SU-DHL-6 (cell line): ENCODE measurements at regions not wholly inside any gene's neighbourhood (a gene's known extent, or its start where the extent isn't known, plus 50 kb on each side); places are given as distances from the start of the nearest gene placed in this dataset.

ENCODE experiments used
- H2AFZ ChIP-seq: fragments of 200-600 bp; sonication (generic); 2 replicates; pipeline ENCODE4 v1.6.1; 2014; ENCODE audit warnings: low read depth, mild to moderate bottlenecking, moderate library complexity, mixed read lengths, antibody characterized with exemption, low read length; ENCODE audit not compliant: severe bottlenecking
- H3F3A ChIP-seq: fragments of 200-600 bp; shearing (Covaris generic); 2 replicates; pipeline ENCODE4 v1.6.0; 2016; ENCODE audit warnings: antibody characterized with exemption, mild to moderate bottlenecking; ENCODE audit not compliant: insufficient read depth
- H3K27ac ChIP-seq: fragments of 200-600 bp; sonication (generic); 2 replicates; pipeline ENCODE4 v1.5.1; 2016; ENCODE audit warnings: low read depth, mild to moderate bottlenecking, low read length, moderate library complexity, mixed read lengths
- H3K27me3 ChIP-seq: fragments of 200-600 bp; sonication (generic), shearing (Covaris generic); 2 replicates; pipeline ENCODE4 v1.6.0; 2014; ENCODE audit warnings: mild to moderate bottlenecking, low read length
- H3K36me3 ChIP-seq: fragments of 200-600 bp; sonication (generic); 2 replicates; pipeline ENCODE4 v1.6.1; 2014; ENCODE audit warnings: mild to moderate bottlenecking, low read length, mixed read lengths
- H3K4me2 ChIP-seq: fragments of 300-600, 200-600 bp; shearing (Covaris generic), sonication (generic); 2 replicates; pipeline ENCODE4 v1.6.0; 2014; ENCODE audit warnings: low read length, low read depth, mild to moderate bottlenecking; ENCODE audit not compliant: poor library complexity, severe bottlenecking
- H3K4me3 ChIP-seq: fragments of 200-600 bp; sonication (generic); 2 replicates; pipeline ENCODE4 v1.5.1; 2014; ENCODE audit warnings: antibody characterized with exemption, low read length, mild to moderate bottlenecking, mixed read lengths; ENCODE audit not compliant: insufficient read depth, poor library complexity, severe bottlenecking
- H3K79me2 ChIP-seq: fragments of 200-600 bp; sonication (generic); 2 replicates; pipeline ENCODE4 v1.6.1; 2014; ENCODE audit warnings: mild to moderate bottlenecking, low read length, moderate library complexity; ENCODE audit not compliant: insufficient read depth
- H3K9ac ChIP-seq: fragments of 200-600 bp; sonication (generic); 2 replicates; pipeline ENCODE4 v1.7.0; 2014; ENCODE audit warnings: mild to moderate bottlenecking, low read length
- H3K9me2 ChIP-seq: fragments of 200-600 bp; sonication (generic); replicated peaks from 2 replicates; pipeline ENCODE4 v1.6.1; 2014; ENCODE audit warnings: low read length; ENCODE audit not compliant: insufficient read depth
- H3K9me3 ChIP-seq: fragments of 200-600 bp; sonication (generic); 2 replicates; pipeline ENCODE4 v1.6.1; 2014; ENCODE audit warnings: low read length, mixed read lengths; ENCODE audit not compliant: insufficient read depth
- H4K20me1 ChIP-seq: fragments of 200-600 bp; sonication (generic); 2 replicates; pipeline ENCODE4 v1.6.1; 2014; ENCODE audit warnings: low read depth, mild to moderate bottlenecking, antibody characterized with exemption, low read length, moderate library complexity, mixed read lengths
- CTCF ChIP-seq: fragments of 200-600 bp; sonication (generic); IDR thresholded peaks from one replicate; pipeline ENCODE4 v1.5.1; 2017; ENCODE audit warnings: antibody characterized with exemption, mild to moderate bottlenecking, low read length, moderate library complexity; ENCODE audit not compliant: insufficient read depth, poor library complexity, severe bottlenecking
- EZH2phosphoT487 ChIP-seq: fragments of 200-600 bp; sonication (generic), shearing (Covaris generic); conservative IDR thresholded peaks from 2 replicates; pipeline ENCODE4 v1.6.1; 2018; ENCODE audit warnings: mild to moderate bottlenecking, antibody characterized with exemption, low read length, moderate library complexity, mixed read lengths

GRCh38 chr2:237230355-237230754, 144.7 kb downstream of the COPS8 start:
- no peaks in the 10 kb centered on the region for H3K27me3 ChIP-seq
- no peaks in the 10 kb centered on the region for H3K79me2 ChIP-seq
- H3K4me2 ChIP-seq: no peak overlapping the region
- H2AFZ ChIP-seq: no peak overlapping the region
- H3K9me2 ChIP-seq: no peaks in the 10 kb centered on the region
- H3F3A ChIP-seq: no peaks in the 10 kb centered on the region
- TF ChIP-seq EZH2phosphoT487 (no peak), CTCF (no peak)
- H4K20me1 ChIP-seq: no peaks in the 10 kb centered on the region
- H3K27ac ChIP-seq: no peak overlapping the region
- no peak overlapping the region for H3K4me3 ChIP-seq
- H3K36me3 ChIP-seq: no peaks in the 10 kb centered on the region
- no peaks in the 10 kb centered on the region for H3K9me3 ChIP-seq
- no peak overlapping the region for H3K9ac ChIP-seq

- no peak overlapping the region for H3K4me3 ChIP-seq
- H3K27me3 ChIP-seq: no peaks in the 10 kb centered on the region
- H3K36me3 ChIP-seq: no peaks in the 10 kb centered on the region
- H3K9ac ChIP-seq: no peak overlapping the region
- no peaks in the 10 kb centered on the region for H3K9me3 ChIP-seq
- no peaks in the 10 kb centered on the region for H3K9me2 ChIP-seq
- no peaks in the 10 kb centered on the region for H4K20me1 ChIP-seq
- no peak overlapping the region for H2AFZ ChIP-seq
- H3K79me2 ChIP-seq: no peaks in the 10 kb centered on the region
- TF ChIP-seq EZH2phosphoT487 (no peak), CTCF (no peak)
- no peaks in the 10 kb centered on the region for H3F3A ChIP-seq
- H3K4me2 ChIP-seq: no peak overlapping the region
- H3K27ac ChIP-seq: no peak overlapping the region
Measured at GRCh38 chr2:237231593-237231992, 145.9 kb downstream of the COPS8 start.

- H3K79me2 ChIP-seq: no peaks in the 10 kb centered on the region
- TF ChIP-seq EZH2phosphoT487: no peak
- TF ChIP-seq CTCF: no peak
- no peak overlapping the region for H3K9ac ChIP-seq
- no peak overlapping the region for H3K4me3 ChIP-seq
- no peaks in the 10 kb centered on the region for H3K9me2 ChIP-seq
- no peaks in the 10 kb centered on the region for H3K9me3 ChIP-seq
- no peaks in the 10 kb centered on the region for H3F3A ChIP-seq
- H3K27ac ChIP-seq: no peak overlapping the region
- no peak overlapping the region for H3K4me2 ChIP-seq
- H4K20me1 ChIP-seq: no peaks in the 10 kb centered on the region
- H3K36me3 ChIP-seq: no peaks in the 10 kb centered on the region
- no peaks in the 10 kb centered on the region for H3K27me3 ChIP-seq
- H2AFZ ChIP-seq: no peak overlapping the region
Measured at GRCh38 chr2:237232166-237232565, 146.5 kb downstream of the COPS8 start.

GRCh38 chr2:237234268-237234667, 148.6 kb downstream of the COPS8 start:
- Histone ChIP-seq H3F3A (no peaks in the 10 kb centered on the region), H3K4me2 (no peak overlapping the region), H2AFZ (no peak overlapping the region), H3K36me3 (no peaks in the 10 kb centered on the region), H3K9ac (no peak overlapping the region), H3K79me2 (no peaks in the 10 kb centered on the region), H3K9me3 (no peaks in the 10 kb centered on the region), H3K27me3 (no peaks in the 10 kb centered on the region), H3K9me2 (no peaks in the 10 kb centered on the region), H3K27ac (no peak overlapping the region), H4K20me1 (no peaks in the 10 kb centered on the region), H3K4me3 (no peak overlapping the region)
- TF ChIP-seq EZH2phosphoT487 (no peak), CTCF (no peak)
